ENCODE measurements at regions not wholly inside any gene's neighbourhood (a gene's known extent, or its start where the extent isn't known, plus 50 kb on each side); places are given as distances from the start of the nearest gene placed in this dataset.

DNA sequence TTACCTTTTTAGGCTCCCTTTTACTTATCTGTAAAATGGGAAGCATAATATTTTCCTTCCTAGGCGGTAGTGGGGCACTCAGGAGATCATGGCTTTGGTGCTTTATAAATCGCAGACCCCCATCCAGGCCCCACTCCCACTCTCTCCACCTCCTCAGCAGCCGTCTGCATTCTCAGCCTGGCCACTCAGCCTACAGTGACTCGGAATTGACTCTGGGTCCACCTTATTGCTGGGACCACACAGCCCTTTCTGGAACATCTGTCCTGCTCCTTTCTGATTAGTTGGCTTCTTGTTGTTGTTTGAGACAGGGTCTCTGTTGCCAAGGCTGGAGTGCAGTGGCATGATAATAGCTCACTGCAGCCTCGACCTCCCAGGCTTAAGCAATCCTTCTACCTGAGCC lies 76.5 kb downstream of the RPLP1 start:
- DNase-seq: no peak
- no peak for ATAC-seq
- intact Hi-C loops (cut with micrococcal nuclease): no loop called here

- intact Hi-C loops (cut with micrococcal nuclease): no loop called here
- no peak for ATAC-seq
- DNase-seq: no peak
These were observed 77.5 kb downstream of the RPLP1 start for GRCh38 chr15:69529961-69530633.

GRCh38 chr15:69530991-69531664 lies 78.5 kb downstream of the RPLP1 start:
- ATAC-seq (peak; percentile 49), DNase-seq (no peak)
- intact Hi-C loops (cut with micrococcal nuclease): no loop called here

- intact Hi-C loops (cut with micrococcal nuclease): no loop called here
- peak; percentile 62 for ATAC-seq
- DNase-seq: no peak
These were observed 79.0 kb downstream of the RPLP1 start for GRCh38 chr15:69531665-69532027.

GRCh38 chr15:69532066-69532465 lies 79.4 kb downstream of the RPLP1 start:
- DNase-seq (no peak), ATAC-seq (no peak)
- intact Hi-C loops (cut with micrococcal nuclease): no loop called here

- DNase-seq (no peak), ATAC-seq (no peak)
- intact Hi-C loops (cut with micrococcal nuclease): no loop called here
These were observed 80.2 kb downstream of the RPLP1 start for GRCh38 chr15:69532856-69533255.

- intact Hi-C loops (cut with micrococcal nuclease): no loop called here
- ATAC-seq (peak; percentile 57), DNase-seq (no peak)
These were observed 80.9 kb downstream of the RPLP1 start for GRCh38 chr15:69533522-69533921.

DNA sequence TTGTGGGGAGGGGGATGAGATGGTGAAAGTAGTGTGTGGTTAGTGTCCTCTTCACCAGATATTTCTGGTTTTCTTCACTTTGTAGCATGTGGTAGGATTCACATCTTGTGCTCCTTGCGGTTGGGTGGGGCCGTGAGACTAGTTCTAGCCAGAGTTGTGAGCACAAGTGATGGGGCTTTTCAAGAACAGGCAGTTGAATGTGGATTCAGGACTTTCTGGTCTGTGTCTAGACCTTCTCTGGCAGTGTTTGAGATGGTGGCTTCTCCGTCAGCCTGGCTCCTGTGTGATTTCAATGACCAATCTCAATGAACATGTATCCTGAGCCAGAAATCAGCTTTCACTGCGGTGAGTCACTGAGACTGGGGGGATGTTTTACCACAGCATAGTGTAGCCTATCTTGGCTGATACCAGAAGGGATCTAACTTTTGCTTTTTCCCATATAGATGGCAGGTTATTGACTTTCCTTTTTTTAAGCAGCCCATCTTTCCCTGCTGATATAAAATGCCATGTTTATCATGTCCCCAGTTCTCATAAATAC lies 82.6 kb downstream of the RPLP1 start:
- DNase-seq (no peak), ATAC-seq (no peak)
- intact Hi-C loops (cut with micrococcal nuclease): no loop called here

DNA sequence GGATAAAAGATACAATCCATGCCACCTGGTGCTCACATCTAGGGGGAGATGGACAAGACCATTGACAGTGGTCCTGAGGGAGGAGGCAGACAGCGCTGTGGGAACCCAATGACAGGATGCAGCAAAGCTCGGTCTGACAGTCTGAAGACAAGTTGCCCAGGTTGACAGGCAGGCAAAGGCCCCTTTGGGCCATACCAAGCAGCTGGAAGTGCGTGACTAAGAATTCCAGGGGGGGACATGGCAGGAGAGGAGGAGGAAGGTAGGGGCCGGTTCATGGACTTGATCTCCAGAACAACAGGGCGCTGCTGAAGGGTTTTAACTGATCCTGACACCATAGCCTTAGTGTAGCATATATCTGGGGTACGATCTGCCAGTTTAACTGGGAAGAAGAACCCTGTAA lies 83.4 kb downstream of the RPLP1 start:
- intact Hi-C loops (cut with micrococcal nuclease): no loop called here
- ATAC-seq: no peak
- DNase-seq: no peak

GRCh38 chr15:69536726-69537512 lies 84.3 kb downstream of the RPLP1 start:
- intact Hi-C loops (cut with micrococcal nuclease): no loop called here
- ATAC-seq: no peak
- no peak for DNase-seq

DNA sequence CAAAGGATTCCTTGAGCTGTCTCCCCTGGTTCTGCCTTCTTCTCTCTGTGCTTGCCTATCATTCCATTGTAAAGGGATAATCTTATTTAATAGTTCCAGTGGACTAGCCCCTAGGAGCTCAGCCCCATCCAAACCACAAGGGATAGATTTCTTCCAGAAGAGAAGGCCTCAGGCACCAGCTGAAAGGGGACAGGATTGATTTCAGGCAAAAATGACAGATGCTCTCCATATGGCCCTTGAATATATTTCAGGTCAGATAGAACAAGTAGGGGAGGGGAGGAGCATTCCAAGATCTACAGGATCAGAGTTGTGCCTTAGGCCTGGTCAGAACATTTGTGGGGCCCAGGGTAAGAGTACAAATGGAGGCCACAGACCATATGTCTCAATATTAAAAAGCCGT lies 85.3 kb downstream of the RPLP1 start:
- ATAC-seq: no peak
- intact Hi-C loops (cut with micrococcal nuclease): no loop called here
- no peak for DNase-seq

- DNase-seq (no peak), ATAC-seq (no peak)
- intact Hi-C loops (cut with micrococcal nuclease): no loop called here
These were observed 85.8 kb downstream of the RPLP1 start for GRCh38 chr15:69538379-69538778.

GRCh38 chr15:69539345-69539744 lies 86.7 kb downstream of the RPLP1 start:
- no peak for DNase-seq
- ATAC-seq: no peak
- intact Hi-C loops (cut with micrococcal nuclease): no loop called here

GRCh38 chr15:69540622-69541021 lies 88.0 kb downstream of the RPLP1 start:
- no peak for DNase-seq
- intact Hi-C loops (cut with micrococcal nuclease): no loop called here
- ATAC-seq: no peak

GRCh38 chr15:69542028-69542427 lies 89.4 kb downstream of the RPLP1 start:
- intact Hi-C loops (cut with micrococcal nuclease): no loop called here
- DNase-seq (no peak), ATAC-seq (no peak)

GRCh38 chr15:69543681-69544364 lies 91.2 kb downstream of the RPLP1 start:
- intact Hi-C loops (cut with micrococcal nuclease): no loop called here
- ATAC-seq: no peak
- no peak for DNase-seq

GRCh38 chr15:69544365-69545113 lies 91.9 kb downstream of the RPLP1 start:
- no peak for ATAC-seq

GRCh38 chr15:69546182-69546581 lies 93.6 kb downstream of the RPLP1 start:
- DNase-seq: no peak
- ATAC-seq: no peak
- intact Hi-C loops (cut with micrococcal nuclease): no loop called here

More at GRCh38 chr15:69544365-69545113, 91.9 kb downstream of the RPLP1 start:
- intact Hi-C loops (cut with micrococcal nuclease): no loop called here
- no peak for DNase-seq

All from left ventricle myocardium superior (tissue), 1 donor.